ENCODE measurements at regions not wholly inside any gene's neighbourhood (a gene's known extent, or its start where the extent isn't known, plus 50 kb on each side); places are given as distances from the start of the nearest gene placed in this dataset.

DNA sequence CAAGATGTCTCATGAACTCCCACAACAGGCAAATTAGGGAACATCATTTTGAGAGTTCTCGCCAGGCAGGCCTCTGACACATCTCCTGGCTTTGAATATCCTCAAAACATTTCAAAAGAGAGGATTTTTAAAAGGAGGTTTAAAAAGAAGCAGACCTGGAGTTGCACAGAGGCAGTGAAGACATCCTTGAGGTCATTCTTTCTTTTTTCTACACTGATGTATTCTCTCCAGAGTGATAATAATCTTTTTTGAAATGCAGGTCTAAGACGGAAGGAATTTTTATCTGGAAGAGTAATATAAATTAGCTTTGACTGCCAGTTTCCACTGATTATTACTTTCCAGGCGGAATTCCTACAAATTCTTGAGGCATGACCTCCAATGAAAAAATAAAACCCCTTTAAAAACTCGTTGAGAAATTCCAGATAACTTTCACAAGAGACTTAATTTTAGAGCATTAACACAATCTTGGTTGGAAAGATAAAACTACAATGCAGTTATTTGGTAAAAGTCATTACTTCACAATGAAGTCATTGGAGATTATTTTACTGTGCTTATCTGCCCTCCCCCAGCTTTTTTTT lies 125.0 kb downstream of the LYPLAL1 start:
- Histone ChIP-seq H3K4me1 (ENCODE audit: control insufficient read depth, insufficient read depth, low read length) (no peaks in the 10 kb centered on the region), H3K4me3 (ENCODE audit: low read depth, low read length) (no peak overlapping the region), H3K27me3 (ENCODE audit: control insufficient read depth, insufficient read depth, low read length) (no peaks in the 10 kb centered on the region), H3K9ac (ENCODE audit: low read depth, low read length) (no peak overlapping the region), H3K9me3 (ENCODE audit: control insufficient read depth, insufficient read depth, low read length) (no peaks in the 10 kb centered on the region), H3K36me3 (ENCODE audit: control insufficient read depth, insufficient read depth, low read length) (no peaks in the 10 kb centered on the region), H3K27ac (ENCODE audit: low read depth, low read length) (no peak overlapping the region)

GRCh38 chr1:219296430-219297355 lies 123.0 kb downstream of the LYPLAL1 start:
- no peak overlapping the region for H3K9ac ChIP-seq (ENCODE audit: low read depth, low read length)
- H3K27me3 ChIP-seq (ENCODE audit: control insufficient read depth, insufficient read depth, low read length): no peaks in the 10 kb centered on the region
- no peak overlapping the region for H3K27ac ChIP-seq (ENCODE audit: low read depth, low read length)
- H3K36me3 ChIP-seq (ENCODE audit: control insufficient read depth, insufficient read depth, low read length): no peaks in the 10 kb centered on the region
- H3K9me3 ChIP-seq (ENCODE audit: control insufficient read depth, insufficient read depth, low read length): no peaks in the 10 kb centered on the region
- H3K4me3 ChIP-seq (ENCODE audit: low read depth, low read length): no peak overlapping the region
- H3K4me1 ChIP-seq (ENCODE audit: control insufficient read depth, insufficient read depth, low read length): peaks cover 3% of the 10 kb centered on the region; the same call in 1 of the 2 replicates

- no peak overlapping the region for H3K9ac ChIP-seq (ENCODE audit: low read depth, low read length)
- no peak overlapping the region for H3K27ac ChIP-seq (ENCODE audit: low read depth, low read length)
- no peaks in the 10 kb centered on the region for H3K9me3 ChIP-seq (ENCODE audit: control insufficient read depth, insufficient read depth, low read length)
- H3K27me3 ChIP-seq (ENCODE audit: control insufficient read depth, insufficient read depth, low read length): no peaks in the 10 kb centered on the region
- H3K4me1 ChIP-seq (ENCODE audit: control insufficient read depth, insufficient read depth, low read length): peaks cover 8% of the 10 kb centered on the region; the same call in 1 of the 2 replicates
- H3K4me3 ChIP-seq (ENCODE audit: low read depth, low read length): no peak overlapping the region
- H3K36me3 ChIP-seq (ENCODE audit: control insufficient read depth, insufficient read depth, low read length): no peaks in the 10 kb centered on the region
Measured at GRCh38 chr1:219294251-219294650, 120.6 kb downstream of the LYPLAL1 start.

DNA sequence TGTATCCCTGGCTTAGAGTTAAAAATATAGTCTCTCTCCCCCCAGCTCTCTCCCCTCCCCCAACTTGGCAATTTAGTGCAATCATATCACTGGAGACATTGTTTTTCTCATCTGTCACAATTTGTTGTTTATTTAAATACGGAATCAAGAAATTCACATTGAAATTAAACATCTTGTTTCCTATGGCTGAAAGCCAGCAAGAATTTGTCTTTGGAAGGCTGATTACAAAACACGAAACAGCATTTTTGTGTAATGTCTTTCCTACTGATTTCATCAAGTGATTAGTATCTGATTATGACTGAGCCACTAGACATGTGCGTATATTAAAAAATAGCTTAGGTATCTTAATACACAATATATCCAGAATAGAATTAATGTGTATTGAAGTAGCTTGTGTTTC lies 119.7 kb downstream of the LYPLAL1 start:
- Histone ChIP-seq H3K36me3 (ENCODE audit: control insufficient read depth, insufficient read depth, low read length) (no peaks in the 10 kb centered on the region), H3K27me3 (ENCODE audit: control insufficient read depth, insufficient read depth, low read length) (no peaks in the 10 kb centered on the region), H3K27ac (ENCODE audit: low read depth, low read length) (no peak overlapping the region), H3K9me3 (ENCODE audit: control insufficient read depth, insufficient read depth, low read length) (no peaks in the 10 kb centered on the region), H3K9ac (ENCODE audit: low read depth, low read length) (no peak overlapping the region), H3K4me1 (ENCODE audit: control insufficient read depth, insufficient read depth, low read length) (peaks cover 8% of the 10 kb centered on the region; the same call in 1 of the 2 replicates), H3K4me3 (ENCODE audit: low read depth, low read length) (no peak overlapping the region)

DNA sequence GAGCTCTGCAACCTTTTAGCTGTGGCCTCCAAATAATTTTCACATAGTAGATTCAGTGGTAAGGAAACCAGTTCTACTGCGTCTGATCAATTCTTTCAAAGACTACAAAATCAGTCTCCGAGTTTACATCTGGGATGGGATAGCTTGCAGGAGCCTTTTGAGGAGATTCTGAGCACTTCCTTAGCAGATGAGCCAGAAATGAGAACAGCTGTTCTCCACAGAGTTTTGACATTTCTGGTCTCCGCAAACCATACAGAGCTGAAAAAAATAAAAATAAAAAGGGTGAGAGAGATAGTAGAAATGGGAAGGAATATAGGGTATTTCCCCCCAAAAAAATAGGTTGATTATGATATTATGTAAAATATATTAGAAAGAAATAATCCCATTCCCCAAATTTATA lies 119.3 kb downstream of the LYPLAL1 start:
- no peaks in the 10 kb centered on the region for H3K27me3 ChIP-seq (ENCODE audit: control insufficient read depth, insufficient read depth, low read length)
- no peak overlapping the region for H3K9ac ChIP-seq (ENCODE audit: low read depth, low read length)
- H3K4me3 ChIP-seq (ENCODE audit: low read depth, low read length): no peak overlapping the region
- peaks cover 8% of the 10 kb centered on the region; the same call in 1 of the 2 replicates for H3K4me1 ChIP-seq (ENCODE audit: control insufficient read depth, insufficient read depth, low read length)
- no peaks in the 10 kb centered on the region for H3K9me3 ChIP-seq (ENCODE audit: control insufficient read depth, insufficient read depth, low read length)
- H3K36me3 ChIP-seq (ENCODE audit: control insufficient read depth, insufficient read depth, low read length): no peaks in the 10 kb centered on the region
- no peak overlapping the region for H3K27ac ChIP-seq (ENCODE audit: low read depth, low read length)

DNA sequence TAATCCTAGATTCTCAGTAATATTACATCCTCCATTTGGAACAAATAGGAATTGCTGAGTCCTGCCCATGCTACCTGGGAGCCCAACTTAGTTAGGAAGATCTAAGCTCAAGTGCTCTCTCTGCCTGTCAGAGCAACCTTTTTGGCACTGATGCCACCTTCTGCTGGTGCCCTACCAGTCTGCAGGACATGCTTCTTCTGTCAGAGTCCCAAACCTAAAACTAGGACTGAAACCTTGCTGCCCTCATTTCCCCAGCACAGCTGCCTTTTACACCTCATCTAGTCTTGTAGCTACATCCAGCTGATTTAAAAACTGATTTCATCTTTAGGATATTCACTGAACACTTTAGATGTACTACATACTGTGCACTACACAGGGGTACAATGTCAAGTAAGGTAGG lies 118.7 kb downstream of the LYPLAL1 start:
- H3K4me3 ChIP-seq (ENCODE audit: low read depth, low read length): no peak overlapping the region

DNA sequence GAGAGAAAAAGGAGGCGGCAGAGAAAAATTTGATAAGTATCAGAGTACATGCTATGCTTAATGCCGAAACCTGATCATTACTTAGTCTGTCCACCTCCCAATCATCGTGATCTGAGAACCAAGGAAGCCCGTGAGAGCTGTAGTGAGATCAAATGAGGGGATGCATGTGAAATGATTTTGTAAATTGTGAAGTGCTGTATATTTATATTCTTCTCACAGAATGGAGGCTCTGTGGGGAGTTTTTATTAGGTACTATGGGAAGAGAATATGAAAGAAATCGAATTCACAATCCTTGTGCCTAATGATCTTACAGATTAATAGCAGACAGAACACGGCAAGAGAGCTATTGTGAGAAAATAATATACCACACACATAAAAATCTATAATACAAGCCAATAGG lies 115.5 kb downstream of the LYPLAL1 start:
- Histone ChIP-seq H3K4me1 (ENCODE audit: control insufficient read depth, insufficient read depth, low read length) (peaks cover 8% of the 10 kb centered on the region; the same call in 1 of the 2 replicates), H3K27me3 (ENCODE audit: control insufficient read depth, insufficient read depth, low read length) (no peaks in the 10 kb centered on the region), H3K9ac (ENCODE audit: low read depth, low read length) (no peak overlapping the region), H3K27ac (ENCODE audit: low read depth, low read length) (no peak overlapping the region), H3K4me3 (ENCODE audit: low read depth, low read length) (no peak overlapping the region), H3K9me3 (ENCODE audit: control insufficient read depth, insufficient read depth, low read length) (no peaks in the 10 kb centered on the region), H3K36me3 (ENCODE audit: control insufficient read depth, insufficient read depth, low read length) (no peaks in the 10 kb centered on the region)

More for the DNA sequence above, 118.7 kb downstream of the LYPLAL1 start:
- Histone ChIP-seq H3K9ac (ENCODE audit: low read depth, low read length) (no peak overlapping the region), H3K36me3 (ENCODE audit: control insufficient read depth, insufficient read depth, low read length) (no peaks in the 10 kb centered on the region), H3K9me3 (ENCODE audit: control insufficient read depth, insufficient read depth, low read length) (no peaks in the 10 kb centered on the region), H3K27ac (ENCODE audit: low read depth, low read length) (no peak overlapping the region), H3K4me1 (ENCODE audit: control insufficient read depth, insufficient read depth, low read length) (peaks cover 8% of the 10 kb centered on the region; the same call in 1 of the 2 replicates), H3K27me3 (ENCODE audit: control insufficient read depth, insufficient read depth, low read length) (no peaks in the 10 kb centered on the region)

GRCh38 chr1:219283541-219283940 lies 109.9 kb downstream of the LYPLAL1 start:
- H3K4me1 ChIP-seq (ENCODE audit: control insufficient read depth, insufficient read depth, low read length): no peaks in the 10 kb centered on the region
- H3K27ac ChIP-seq (ENCODE audit: low read depth, low read length): no peak overlapping the region
- no peaks in the 10 kb centered on the region for H3K36me3 ChIP-seq (ENCODE audit: control insufficient read depth, insufficient read depth, low read length)
- no peaks in the 10 kb centered on the region for H3K9me3 ChIP-seq (ENCODE audit: control insufficient read depth, insufficient read depth, low read length)
- no peak overlapping the region for H3K9ac ChIP-seq (ENCODE audit: low read depth, low read length)
- no peaks in the 10 kb centered on the region for H3K27me3 ChIP-seq (ENCODE audit: control insufficient read depth, insufficient read depth, low read length)
- no peak overlapping the region for H3K4me3 ChIP-seq (ENCODE audit: low read depth, low read length)

GRCh38 chr1:219281831-219282230 lies 108.2 kb downstream of the LYPLAL1 start:
- Histone ChIP-seq H3K9ac (ENCODE audit: low read depth, low read length) (no peak overlapping the region), H3K36me3 (ENCODE audit: control insufficient read depth, insufficient read depth, low read length) (no peaks in the 10 kb centered on the region), H3K4me1 (ENCODE audit: control insufficient read depth, insufficient read depth, low read length) (no peaks in the 10 kb centered on the region), H3K27ac (ENCODE audit: low read depth, low read length) (no peak overlapping the region), H3K9me3 (ENCODE audit: control insufficient read depth, insufficient read depth, low read length) (no peaks in the 10 kb centered on the region), H3K4me3 (ENCODE audit: low read depth, low read length) (no peak overlapping the region), H3K27me3 (ENCODE audit: control insufficient read depth, insufficient read depth, low read length) (no peaks in the 10 kb centered on the region)

- no peaks in the 10 kb centered on the region for H3K27me3 ChIP-seq (ENCODE audit: control insufficient read depth, insufficient read depth, low read length)
- no peaks in the 10 kb centered on the region for H3K9me3 ChIP-seq (ENCODE audit: control insufficient read depth, insufficient read depth, low read length)
- no peaks in the 10 kb centered on the region for H3K4me1 ChIP-seq (ENCODE audit: control insufficient read depth, insufficient read depth, low read length)
- no peak overlapping the region for H3K4me3 ChIP-seq (ENCODE audit: low read depth, low read length)
- H3K9ac ChIP-seq (ENCODE audit: low read depth, low read length): no peak overlapping the region
- H3K36me3 ChIP-seq (ENCODE audit: control insufficient read depth, insufficient read depth, low read length): no peaks in the 10 kb centered on the region
- H3K27ac ChIP-seq (ENCODE audit: low read depth, low read length): no peak overlapping the region
Measured at GRCh38 chr1:219279017-219279770, 105.5 kb downstream of the LYPLAL1 start.

All from HUES48 (cell line).